ENCODE measurements at regions not wholly inside any gene's neighbourhood (a gene's known extent, or its start where the extent isn't known, plus 50 kb on each side); places are given as distances from the start of the nearest gene placed in this dataset.

DNA sequence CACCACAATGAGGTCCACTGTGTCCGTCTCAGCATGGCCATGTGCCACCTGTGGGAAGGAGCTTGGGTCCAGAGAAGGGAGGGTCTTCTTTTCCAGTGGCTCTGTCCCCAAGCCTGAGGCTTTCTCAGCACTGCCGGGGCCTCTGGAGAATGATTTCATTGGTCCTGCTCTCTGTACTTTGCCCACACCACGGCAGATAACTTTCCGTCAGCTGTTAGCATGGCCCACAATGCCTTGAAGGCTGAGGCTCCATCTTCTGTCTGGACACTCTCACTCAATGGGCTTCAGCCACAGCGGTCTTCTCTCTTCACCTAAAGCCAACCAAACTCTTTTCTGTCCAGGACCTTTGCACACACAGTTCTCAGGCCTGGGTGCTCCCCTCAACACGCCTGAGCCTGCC, 192.5 kb downstream of the CXCL12 start:
- DNase-seq (ENCODE audit: low read depth, low spot score) = no peak
- no peak overlapping the region for H3K4me3 ChIP-seq (ENCODE audit: low read length)

DNA sequence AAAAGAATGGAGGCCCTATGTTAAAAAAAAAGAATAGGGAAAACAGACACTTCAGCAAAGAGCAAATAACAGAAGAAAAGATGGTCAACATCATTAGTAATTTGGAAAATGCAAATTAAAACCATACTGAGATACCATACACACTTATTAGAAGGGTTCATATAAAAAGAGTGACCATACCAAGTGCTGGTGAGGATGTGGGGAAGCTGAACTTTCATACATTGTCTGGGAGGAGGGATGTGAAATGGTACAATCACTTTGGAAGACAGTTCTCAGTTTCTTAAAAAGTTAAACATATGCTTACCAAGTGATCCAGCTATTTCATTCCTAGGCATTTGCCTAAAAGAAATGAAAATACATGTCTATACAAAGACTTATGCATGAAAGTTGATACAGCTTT, 194.4 kb downstream of the CXCL12 start:
- DNase-seq (ENCODE audit: low read depth, low spot score) = no peak
- H3K4me3 ChIP-seq (ENCODE audit: low read length) = no peak overlapping the region

DNA sequence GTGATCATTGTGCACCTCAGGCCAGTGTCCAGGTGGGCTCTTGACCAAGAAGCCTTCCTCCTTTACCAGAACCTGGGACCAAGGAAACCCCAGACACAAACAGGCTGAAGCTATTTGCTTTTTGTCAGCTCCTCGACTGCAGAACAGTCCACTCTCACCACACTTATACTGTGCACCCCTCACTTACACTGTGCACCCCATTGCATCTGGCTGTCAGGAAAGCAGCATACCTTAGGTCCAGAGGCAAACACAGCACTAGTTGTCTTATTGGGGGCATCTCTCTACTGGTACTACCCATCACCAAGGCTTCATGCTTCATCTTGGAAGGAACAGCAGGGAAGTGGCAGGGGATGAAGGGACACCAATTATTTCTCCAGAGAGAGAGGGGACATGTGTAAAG, 198.1 kb downstream of the CXCL12 start:
- DNase-seq (ENCODE audit: low read depth, low spot score) = no peak
- no peak overlapping the region for H3K4me3 ChIP-seq (ENCODE audit: low read length)

DNA sequence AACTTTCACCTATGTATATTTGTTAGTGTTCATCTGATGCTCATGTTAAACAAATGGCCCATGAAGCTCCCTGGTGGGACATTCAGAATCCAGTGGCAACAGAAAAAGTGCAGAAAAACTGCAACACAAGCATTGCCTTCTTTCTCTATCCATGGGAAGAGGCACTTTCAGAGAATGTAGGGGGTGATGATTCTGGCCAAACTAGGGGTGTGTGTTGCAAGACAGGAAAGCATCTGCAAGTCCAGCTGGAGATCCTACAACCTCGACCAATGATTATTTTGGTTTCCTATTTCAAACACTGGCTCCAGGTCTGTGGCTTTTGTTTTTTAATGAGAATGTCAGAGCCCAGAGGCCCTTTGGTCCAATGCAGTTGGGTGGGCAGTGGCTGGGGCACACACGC, 198.7 kb downstream of the CXCL12 start:
- H3K4me3 ChIP-seq (ENCODE audit: low read length) = no peak overlapping the region
- no peak for DNase-seq (ENCODE audit: low read depth, low spot score)

DNA sequence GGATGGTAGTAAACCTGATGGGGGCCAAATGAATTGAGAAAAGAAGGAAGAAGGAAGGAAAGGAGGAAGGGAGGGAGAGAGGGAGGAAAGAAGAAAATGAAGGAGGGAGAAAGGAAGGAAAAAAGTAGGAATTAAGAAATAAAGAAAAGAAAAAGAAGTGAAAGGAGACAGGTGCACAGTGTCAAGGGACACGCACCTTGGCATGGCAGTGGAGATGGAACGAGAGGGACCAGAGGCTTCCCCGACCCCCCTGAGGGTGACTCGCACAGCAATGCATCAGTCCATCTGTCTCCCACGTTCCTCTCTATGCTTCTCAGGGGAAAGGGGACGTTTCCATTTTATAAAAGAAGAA, 199.6 kb downstream of the CXCL12 start:
- no peak for DNase-seq (ENCODE audit: low read depth, low spot score)
- no peak overlapping the region for H3K4me3 ChIP-seq (ENCODE audit: low read length)

DNA sequence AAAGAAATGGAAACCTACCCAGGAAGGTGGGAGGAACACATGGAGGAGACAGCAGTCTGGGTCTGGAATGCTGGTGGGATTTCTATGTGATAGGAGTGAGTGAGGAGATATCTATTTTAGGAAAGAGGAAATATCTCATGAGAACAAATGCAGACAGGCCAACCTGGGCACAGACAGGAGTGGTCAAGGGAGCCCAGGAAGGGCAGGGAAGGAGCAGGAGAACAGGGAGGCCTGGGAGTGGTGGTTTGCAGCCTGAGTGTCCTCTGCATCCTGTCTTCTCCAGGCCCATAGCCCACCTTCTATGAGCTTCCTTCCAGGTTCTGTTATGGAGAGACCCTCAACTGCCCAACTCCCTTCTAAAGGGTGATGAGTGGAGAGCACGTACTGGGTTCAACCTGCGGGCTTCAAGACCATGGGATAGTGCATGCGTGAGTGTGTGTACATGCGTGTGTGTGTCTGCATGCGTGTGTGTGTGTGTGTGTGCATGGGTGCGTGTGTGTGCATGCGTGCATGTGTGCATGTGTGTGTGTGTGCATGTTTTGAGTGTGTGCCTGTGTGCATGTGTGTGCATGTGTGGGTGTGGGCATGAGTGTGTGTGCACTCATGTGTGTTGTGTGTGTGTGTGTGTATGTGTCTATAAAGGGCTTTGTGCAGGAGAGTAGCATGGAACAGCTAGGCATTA, 200.1 kb downstream of the CXCL12 start:
- H3K4me3 ChIP-seq (ENCODE audit: low read length) = no peak overlapping the region
- no peak for DNase-seq (ENCODE audit: low read depth, low spot score)

DNA sequence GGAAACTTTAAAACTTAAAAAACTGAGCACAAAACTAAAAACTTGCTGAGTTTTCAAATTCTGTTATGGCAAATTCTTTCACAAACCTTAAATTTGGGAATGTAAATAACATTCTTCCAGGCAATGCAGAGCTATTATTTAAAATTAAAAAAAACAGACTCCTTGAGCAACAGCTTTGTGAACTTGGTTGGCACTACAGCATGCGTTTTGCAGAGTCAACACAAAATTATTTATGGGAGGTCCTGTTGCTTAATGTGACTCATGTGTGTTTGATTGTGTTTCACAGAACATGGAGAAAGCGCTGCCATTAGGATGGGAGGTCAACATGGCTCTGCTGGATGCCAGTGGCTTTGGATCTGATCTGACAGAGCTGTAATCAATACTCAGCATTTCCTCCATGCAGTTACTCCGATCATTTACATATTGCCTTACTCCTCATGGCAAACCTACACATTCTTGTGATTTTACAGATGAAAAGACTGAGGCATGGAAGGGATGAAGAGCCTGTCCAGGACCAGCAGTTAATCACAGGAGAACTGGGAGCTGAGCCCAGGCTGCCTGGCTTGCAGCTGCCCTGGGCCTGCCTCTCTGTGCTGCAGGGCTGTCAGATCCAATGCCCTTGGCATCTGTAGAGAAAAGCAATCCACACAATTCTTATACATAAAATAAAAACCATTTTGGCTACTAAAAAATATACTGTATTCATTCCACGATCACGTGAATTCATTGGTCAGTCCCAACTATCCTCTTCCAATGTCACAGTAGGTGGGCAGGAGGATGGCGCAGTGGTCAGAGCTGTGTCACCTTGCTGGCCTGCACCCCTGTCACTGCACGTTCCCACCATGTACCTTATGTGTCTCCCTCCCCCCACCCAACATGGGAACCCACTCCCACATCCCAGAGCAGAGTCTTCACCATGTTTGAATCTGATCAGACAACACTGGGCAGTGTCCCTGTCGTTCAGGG, 200.9 kb downstream of the CXCL12 start:
- H3K4me3 ChIP-seq (ENCODE audit: low read length) = no peak overlapping the region
- no peak for DNase-seq (ENCODE audit: low read depth, low spot score)

DNA sequence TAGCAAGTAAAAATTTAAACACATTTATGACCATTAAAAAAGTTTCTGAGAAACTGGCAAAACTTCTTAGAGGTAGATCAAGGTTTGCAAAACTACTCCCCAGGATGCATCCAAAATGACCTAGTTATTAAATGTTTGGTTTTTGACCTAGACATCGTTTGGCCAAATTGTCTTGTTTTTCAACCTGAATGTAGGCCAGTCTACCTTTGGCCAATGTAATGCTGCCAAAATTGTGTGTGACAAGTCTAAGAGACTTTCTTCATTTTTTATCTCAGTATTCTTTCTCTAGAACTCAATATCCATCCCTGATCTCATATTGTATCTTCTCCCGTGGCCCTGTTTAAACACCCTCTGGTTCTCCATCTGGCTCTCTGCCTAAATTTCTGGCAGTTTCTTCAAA, 202.0 kb downstream of the CXCL12 start:
- H3K4me3 ChIP-seq (ENCODE audit: low read length) = no peak overlapping the region
- DNase-seq (ENCODE audit: low read depth, low spot score) = no peak

DNA sequence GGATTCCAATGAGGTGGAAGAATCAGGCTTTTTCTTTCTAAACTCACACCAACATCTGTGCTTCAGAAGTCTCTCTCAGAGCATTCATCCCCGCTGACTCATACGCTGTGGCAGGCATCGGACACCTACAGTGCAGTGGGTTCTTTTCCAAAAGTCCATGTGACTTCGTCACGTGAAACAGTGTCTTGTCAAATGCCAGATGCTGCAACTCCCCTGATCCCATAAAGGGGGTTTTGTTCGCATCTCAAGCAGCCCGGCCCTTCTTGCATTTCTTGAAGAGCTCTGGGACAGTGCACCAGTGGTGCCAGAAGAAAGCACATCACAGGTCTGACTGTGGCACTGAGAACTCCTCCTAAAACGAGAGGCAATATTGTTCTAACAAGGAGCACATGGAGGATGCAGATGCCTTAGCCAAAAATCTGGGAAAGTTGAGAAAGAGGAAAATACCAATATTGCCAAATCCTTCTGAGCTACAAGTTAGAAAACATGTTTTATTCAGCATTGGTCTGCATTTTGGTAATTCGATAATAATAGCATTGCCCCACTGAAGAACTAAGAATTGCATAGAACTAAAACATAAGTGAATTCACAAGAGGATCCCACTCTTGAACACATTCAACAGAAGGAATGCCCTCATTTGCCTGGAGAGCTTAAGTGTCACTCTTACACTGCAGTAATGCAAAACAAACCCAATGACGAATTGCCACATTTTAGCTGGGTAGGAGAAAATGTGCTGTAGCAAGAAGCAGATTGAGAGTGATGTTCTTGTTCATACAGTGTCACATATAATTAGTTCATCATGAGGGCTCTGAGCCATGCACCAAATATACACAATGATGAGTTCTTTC, 204.4 kb downstream of the CXCL12 start:
- no peak for DNase-seq (ENCODE audit: low read depth, low spot score)
- no peak overlapping the region for H3K4me3 ChIP-seq (ENCODE audit: low read length)

DNA sequence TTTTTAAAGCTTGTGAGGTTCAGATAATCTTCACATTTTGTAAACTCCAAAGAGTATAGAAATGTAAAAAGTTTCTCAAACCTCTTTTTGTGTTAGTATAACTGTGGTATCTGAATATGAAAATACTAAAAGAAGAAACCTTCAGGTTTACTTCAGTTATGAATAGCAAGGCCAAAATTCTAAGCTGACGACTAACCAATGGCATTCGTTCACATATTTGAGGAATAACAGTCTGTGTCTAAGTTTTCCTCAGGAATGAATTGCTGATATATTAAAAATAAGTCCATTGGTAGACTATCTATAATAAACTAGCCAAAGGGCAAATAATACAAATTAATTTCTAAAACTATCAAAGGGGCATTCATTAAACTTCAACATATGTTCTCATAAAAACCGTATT, 206.0 kb downstream of the CXCL12 start:
- no peak for DNase-seq (ENCODE audit: low read depth, low spot score)
- no peak overlapping the region for H3K4me3 ChIP-seq (ENCODE audit: low read length)

DNA sequence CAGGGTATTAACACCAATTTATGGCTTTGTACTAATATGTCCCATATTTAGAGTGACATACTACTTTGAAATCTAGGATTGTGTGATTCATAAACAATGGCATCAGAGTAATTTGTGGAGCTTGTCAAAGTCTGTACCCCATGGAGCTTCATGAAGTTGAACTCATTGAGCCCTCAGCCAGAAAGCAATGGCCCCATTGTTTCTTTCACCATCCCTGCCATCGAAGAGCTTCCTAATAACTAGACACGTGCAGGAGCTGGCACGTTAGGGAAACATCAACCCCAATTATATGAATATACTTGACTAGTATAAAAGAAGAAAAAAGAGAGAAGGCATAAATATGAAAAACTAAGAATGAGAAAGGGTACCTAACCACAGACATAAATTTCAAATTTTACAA, 206.6 kb downstream of the CXCL12 start:
- H3K4me3 ChIP-seq (ENCODE audit: low read length) = no peak overlapping the region
- DNase-seq (ENCODE audit: low read depth, low spot score) = no peak

DNA sequence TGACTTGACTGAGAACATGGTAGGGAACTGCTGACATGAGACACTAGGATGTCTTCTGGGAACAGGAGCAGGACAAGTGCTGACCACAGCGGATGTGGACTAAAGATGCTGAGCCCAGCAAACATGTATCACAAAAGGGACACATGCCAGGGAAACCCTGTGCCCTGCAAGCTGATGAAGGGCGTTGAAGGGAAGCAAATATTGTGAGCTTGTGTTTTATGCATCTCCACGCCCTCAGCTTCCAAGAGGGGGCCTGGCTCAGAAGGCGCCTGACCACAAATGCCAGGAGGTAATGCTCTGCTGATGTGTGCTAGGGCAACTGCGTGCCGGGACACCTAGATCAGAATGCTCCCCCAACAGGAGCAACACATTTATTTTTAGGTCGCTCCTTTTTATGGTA, 207.3 kb downstream of the CXCL12 start:
- H3K4me3 ChIP-seq (ENCODE audit: low read length) = no peak overlapping the region
- no peak for DNase-seq (ENCODE audit: low read depth, low spot score)

DNA sequence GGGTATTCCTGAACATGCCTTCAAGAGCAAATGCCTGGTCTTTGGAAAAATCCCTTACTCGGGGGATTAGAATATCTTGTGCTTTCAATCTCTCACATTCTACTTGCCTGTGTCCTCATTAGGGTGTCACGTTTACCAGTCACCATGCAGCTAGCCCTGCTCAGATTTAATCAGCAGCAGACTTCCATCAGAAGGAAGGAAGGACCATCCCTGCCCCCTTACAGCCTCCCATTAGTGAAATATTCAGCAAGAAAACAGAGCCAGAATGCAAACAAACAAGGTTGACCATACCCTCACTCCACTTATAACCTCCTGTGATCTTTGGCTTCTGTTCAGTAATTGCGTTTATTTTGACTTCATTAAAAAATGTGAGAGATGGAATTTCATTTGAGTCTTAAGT, 208.6 kb downstream of the CXCL12 start:
- no peak for DNase-seq (ENCODE audit: low read depth, low spot score)

DNA sequence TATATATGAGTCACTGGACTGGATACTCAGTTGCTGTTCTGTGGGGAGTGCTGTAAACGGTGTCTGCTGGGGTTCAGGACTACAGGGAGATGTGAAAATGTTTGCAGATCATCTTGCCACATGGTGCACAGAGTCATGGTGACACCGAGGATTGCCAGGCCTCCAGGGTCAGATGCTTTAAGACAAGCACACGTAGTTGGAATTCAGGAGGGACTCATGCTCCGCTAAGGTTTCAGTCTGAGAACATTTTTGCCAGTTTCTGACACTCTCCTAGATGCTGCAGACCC, 211.3 kb downstream of the CXCL12 start:
- H3K4me3 ChIP-seq (ENCODE audit: low read length) = no peak overlapping the region
- no peak for DNase-seq (ENCODE audit: low read depth, low spot score)

More for the DNA sequence above, 208.6 kb downstream of the CXCL12 start:
- H3K4me3 ChIP-seq (ENCODE audit: low read length) = no peak overlapping the region

DNA sequence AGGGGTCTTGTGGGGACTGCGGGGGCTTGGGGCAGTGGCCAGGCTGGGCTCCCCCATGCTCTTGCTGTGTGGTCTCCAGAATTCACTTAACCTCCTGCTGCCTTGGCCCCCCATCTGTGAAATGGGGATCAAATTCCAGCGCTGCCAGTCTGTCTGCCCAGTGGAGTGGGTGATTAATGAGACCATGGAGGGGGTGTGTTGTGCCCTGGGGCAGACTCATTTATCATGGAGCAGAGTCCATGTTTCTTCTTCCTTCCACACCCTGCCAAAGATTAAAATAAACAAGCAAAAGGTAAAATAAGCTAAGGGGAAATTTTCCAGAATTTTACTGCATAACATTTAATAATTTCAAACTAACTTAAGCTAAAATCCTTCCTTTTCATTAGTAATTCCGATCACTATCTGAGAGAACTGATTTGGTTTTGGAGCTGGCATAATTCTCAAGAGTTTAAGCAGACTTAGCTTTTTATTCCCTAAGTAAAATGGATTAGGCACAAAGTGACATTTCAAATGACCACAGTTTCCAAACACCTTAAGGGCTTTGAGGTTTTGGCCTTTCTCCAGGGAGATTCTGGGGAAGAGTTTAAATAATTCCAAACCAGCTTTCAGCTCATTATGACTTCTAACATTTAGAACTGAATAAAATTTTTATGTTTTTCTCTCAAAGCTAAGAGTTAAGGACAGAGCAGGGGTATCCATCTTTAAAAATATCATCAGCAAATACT, 211.9 kb downstream of the CXCL12 start:
- H3K4me3 ChIP-seq (ENCODE audit: low read length) = no peak overlapping the region
- DNase-seq (ENCODE audit: low read depth, low spot score) = no peak

DNA sequence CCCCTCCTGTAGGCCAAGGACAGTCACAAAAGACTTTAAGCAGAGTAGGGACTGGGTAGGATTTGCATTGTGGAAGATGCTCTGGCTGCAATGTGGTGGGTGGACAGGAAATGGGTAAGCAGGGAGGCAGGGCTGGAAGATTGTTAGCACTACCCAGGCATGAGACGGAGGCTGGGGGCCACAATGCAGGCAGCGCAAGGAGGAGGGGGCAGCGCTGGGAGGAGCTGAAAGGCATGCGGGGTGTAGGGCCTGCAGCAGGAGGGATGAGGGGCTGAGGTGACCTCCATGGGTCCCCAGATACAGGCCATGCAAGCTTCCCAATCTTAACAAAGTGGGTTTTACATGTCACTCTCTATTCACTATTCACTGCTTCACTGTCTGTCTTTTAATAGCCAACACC, 213.1 kb downstream of the CXCL12 start:
- DNase-seq (ENCODE audit: low read depth, low spot score) = no peak
- no peak overlapping the region for H3K4me3 ChIP-seq (ENCODE audit: low read length)

DNA sequence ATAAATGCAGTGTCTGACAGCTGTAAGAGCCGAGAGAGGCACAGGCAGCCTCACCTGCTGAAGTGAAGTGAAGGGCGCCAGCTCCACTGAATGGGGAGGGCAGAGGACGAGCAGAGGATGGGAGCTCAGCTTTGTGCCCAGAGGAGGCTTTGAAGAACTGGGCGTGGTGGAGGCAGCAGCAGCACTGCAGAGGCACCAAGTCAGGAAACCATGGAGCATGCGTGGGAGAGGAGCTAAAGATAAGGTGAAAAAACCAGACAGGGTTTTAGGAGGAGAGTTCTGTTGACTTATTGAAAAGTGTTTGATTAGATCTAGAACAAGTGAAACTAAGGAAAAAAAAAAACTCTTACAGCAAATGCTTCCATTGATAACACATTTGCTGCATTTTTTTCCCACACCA, 216.4 kb downstream of the CXCL12 start:
- H3K4me3 ChIP-seq (ENCODE audit: low read length) = no peak overlapping the region
- DNase-seq (ENCODE audit: low read depth, low spot score) = no peak

DNA sequence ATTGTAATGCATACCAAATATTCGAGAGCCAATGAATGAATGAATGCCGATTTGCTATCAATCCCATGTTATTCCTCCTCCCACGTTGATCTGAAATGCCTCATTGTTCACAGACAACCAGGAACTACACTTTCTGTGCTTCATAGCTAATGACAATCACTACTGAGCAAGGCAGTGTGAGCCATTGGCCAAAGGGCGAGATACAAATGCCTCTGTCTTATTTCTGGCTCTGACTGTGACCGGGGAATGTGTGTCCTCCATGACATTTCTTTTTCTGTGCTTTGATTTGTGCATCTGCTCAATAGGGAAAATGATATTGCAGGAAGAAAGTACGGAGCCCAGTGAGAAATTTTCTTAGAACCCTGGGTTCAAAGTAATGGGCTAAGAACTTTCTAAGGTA, 217.1 kb downstream of the CXCL12 start:
- H3K4me3 ChIP-seq (ENCODE audit: low read length) = no peak overlapping the region
- no peak for DNase-seq (ENCODE audit: low read depth, low spot score)

DNA sequence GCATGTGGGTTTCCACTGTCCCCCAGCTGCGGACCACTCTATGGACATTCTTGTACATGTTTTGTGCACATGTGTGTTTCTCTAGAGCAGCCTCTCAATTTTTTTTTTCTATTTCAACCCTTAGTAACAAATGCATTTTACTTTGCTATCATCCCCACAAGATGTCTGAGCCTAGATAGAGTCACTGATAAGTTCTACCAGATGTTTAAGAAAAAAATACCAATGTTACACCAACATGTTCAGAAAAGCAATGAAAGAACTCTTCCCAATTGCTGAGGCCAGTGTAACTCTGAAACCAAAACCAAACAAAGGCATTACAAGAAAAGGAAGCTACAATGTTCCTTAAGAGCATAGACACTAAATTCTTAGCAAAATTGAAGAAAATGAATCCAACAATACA, 218.5 kb downstream of the CXCL12 start:
- H3K4me3 ChIP-seq (ENCODE audit: low read length) = no peak overlapping the region
- no peak for DNase-seq (ENCODE audit: low read depth, low spot score)
